Stromal cell of bone marrow (primary cell): ENCODE measurements at regions not wholly inside any gene's neighbourhood (a gene's known extent, or its start where the extent isn't known, plus 50 kb on each side); places are given as distances from the start of the nearest gene placed in this dataset.

ENCODE experiments used
- DNase-seq: peaks from one replicate; pipeline ENCODE4 v3.0.0-alpha.2; 2012; ENCODE audit warnings: low read depth

GRCh38 chr13:81540777-81541176 is 1199.9 kb upstream of the SPRY2 start:
- no peak for DNase-seq

GRCh38 chr13:81539643-81540150 is 1198.8 kb upstream of the SPRY2 start:
- DNase-seq = no peak

- no peak for DNase-seq
Observed at GRCh38 chr13:81498969-81499368, 1158.0 kb upstream of the SPRY2 start.

- no peak for DNase-seq
Observed at GRCh38 chr13:81493144-81493543, 1152.2 kb upstream of the SPRY2 start.

- no peak for DNase-seq
Observed at GRCh38 chr13:81492449-81492848, 1151.5 kb upstream of the SPRY2 start.

GRCh38 chr13:81488021-81488420 is 1147.1 kb upstream of the SPRY2 start:
- DNase-seq = no peak

- no peak for DNase-seq
Observed at GRCh38 chr13:81487151-81487550, 1146.2 kb upstream of the SPRY2 start.

GRCh38 chr13:81480634-81481033 is 1139.7 kb upstream of the SPRY2 start:
- DNase-seq = no peak

- no peak for DNase-seq
Observed at GRCh38 chr13:81473366-81473899, 1132.5 kb upstream of the SPRY2 start.

- no peak for DNase-seq
Observed at GRCh38 chr13:81458170-81458569, 1117.2 kb upstream of the SPRY2 start.

- DNase-seq = no peak
Observed at GRCh38 chr13:81446441-81446840, 1105.5 kb upstream of the SPRY2 start.

GRCh38 chr13:81442904-81443303 is 1102.0 kb upstream of the SPRY2 start:
- no peak for DNase-seq

- DNase-seq = no peak
Observed at GRCh38 chr13:81425286-81425685, 1084.4 kb upstream of the SPRY2 start.

- DNase-seq = no peak
Observed at GRCh38 chr13:81409284-81409683, 1068.4 kb upstream of the SPRY2 start.

GRCh38 chr13:81408647-81409046 is 1067.7 kb upstream of the SPRY2 start:
- no peak for DNase-seq

- DNase-seq = no peak
Observed at GRCh38 chr13:81406639-81407292, 1065.8 kb upstream of the SPRY2 start.

- DNase-seq = no peak
Observed at GRCh38 chr13:81406022-81406421, 1065.1 kb upstream of the SPRY2 start.

GRCh38 chr13:81396192-81396591 is 1055.3 kb upstream of the SPRY2 start:
- DNase-seq = no peak

GRCh38 chr13:81395368-81395767 is 1054.4 kb upstream of the SPRY2 start:
- DNase-seq = no peak

GRCh38 chr13:81394640-81395039 is 1053.7 kb upstream of the SPRY2 start:
- no peak for DNase-seq

GRCh38 chr13:81393721-81394120 is 1052.8 kb upstream of the SPRY2 start:
- DNase-seq = no peak

GRCh38 chr13:81393110-81393509 is 1052.2 kb upstream of the SPRY2 start:
- no peak for DNase-seq

- DNase-seq = no peak
Observed at GRCh38 chr13:81388400-81388799, 1047.5 kb upstream of the SPRY2 start.

- DNase-seq = no peak
Observed at GRCh38 chr13:81383444-81383843, 1042.5 kb upstream of the SPRY2 start.
